DMS53 treated with DMSO at 0.1 percent for 48 hours (cell line): ENCODE measurements at regions not wholly inside any gene's neighbourhood (a gene's known extent, or its start where the extent isn't known, plus 50 kb on each side); places are given as distances from the start of the nearest gene placed in this dataset.
A peak's percentile ranks its signal among the peaks of the same experiment; 100 is the strongest.
"Not testable (repeated sequence)": the region's sequence is repeated elsewhere in the genome, so short reads cannot be mapped to it uniquely, and the experiment has no call there.

ENCODE experiments used
- DNase-seq: peaks from one replicate; lab custom pipeline; 2025; ENCODE audit not compliant: unreplicated experiment; lab: John Stamatoyannopoulos, UW

GRCh38 chr3:22634433-22634832, 568.7 kb upstream of the UBE2E2 start:
- no peak for DNase-seq

GRCh38 chr3:22659651-22660475, 543.3 kb upstream of the UBE2E2 start:
- no peak for DNase-seq

- DNase-seq: no peak
Observed at GRCh38 chr3:22660606-22661005, 542.5 kb upstream of the UBE2E2 start.

- DNase-seq: no peak
Observed at GRCh38 chr3:22661121-22661700, 541.9 kb upstream of the UBE2E2 start.

DNA sequence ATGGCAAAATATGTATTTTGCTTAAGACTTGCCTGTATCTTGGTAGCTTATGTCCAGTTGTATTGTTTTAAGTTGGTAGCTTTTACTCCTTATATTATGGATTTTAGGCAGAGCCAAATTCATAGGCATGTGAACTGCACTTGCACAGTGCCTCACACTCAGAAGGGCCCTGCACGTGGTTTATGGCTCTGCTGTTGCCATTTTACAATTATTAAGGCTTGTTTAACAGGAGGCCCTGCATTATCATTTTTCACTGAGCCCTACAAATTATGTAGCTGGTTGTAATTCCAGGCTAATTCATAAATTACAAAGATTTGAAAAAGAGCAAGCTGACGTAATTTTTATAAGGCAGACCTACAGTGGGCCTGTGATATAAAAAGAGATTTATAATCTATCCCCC, 537.6 kb upstream of the UBE2E2 start:
- DNase-seq: no peak

DNA sequence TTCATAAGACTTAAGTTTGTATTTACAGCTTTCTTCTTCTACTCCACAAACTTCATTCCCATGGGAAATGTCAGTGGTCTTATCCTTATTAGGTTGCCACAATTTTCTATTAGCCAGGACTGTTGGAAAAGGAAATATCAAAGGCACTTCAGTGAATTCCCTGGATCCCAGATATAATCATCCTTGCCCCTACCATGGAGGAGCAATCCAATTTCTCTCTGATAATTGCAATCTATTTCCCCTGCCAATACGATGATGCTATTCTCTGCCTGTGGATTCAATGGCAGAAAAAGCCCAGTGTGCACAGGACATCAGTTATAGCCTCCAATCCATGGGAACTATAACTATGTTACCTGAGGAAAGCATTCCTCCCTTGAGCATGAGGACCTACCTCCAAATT, 536.4 kb upstream of the UBE2E2 start:
- DNase-seq: no peak

DNA sequence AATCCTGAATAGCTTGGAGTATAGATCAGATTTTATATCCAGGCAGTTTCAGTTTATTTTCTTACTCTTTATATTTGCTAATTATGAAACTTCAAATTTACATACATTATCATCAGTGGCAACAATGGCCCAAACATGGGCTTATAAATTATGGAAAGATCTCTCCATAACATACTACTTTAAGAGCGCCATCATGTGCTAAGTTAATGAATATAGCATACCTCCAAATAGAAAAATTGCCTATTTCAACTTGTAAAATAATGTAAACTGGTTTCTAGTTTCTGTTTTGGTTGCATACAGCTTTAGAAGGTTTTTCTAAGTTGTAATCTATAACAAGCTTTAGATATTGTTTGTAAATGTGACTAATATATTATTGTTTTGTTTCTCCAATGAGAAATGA, 531.3 kb upstream of the UBE2E2 start:
- no peak for DNase-seq

- no peak for DNase-seq
Observed at GRCh38 chr3:22684739-22685138, 518.4 kb upstream of the UBE2E2 start.

DNA sequence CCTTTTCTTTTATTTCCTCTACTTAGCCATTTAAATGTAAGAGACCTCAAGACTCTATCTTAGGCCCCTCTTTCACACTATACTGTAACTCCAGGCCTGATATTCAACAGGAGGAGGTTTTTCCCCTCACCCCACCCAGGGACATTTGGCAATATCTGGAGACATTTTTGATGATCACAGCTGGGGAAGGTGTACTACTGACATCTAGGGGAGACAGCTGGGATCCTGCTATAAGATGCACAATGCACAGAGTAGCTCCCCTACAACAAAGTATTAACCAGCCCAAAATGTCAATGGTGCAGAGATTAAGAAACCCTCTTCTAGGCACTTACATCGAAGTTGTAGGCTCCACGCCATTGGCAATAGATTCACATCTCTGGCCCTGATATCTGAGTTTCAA, 517.5 kb upstream of the UBE2E2 start:
- no peak for DNase-seq

- no peak for DNase-seq
Observed at GRCh38 chr3:22691407-22691806, 511.7 kb upstream of the UBE2E2 start.

GRCh38 chr3:22691856-22692628, 511.1 kb upstream of the UBE2E2 start:
- no peak for DNase-seq

DNA sequence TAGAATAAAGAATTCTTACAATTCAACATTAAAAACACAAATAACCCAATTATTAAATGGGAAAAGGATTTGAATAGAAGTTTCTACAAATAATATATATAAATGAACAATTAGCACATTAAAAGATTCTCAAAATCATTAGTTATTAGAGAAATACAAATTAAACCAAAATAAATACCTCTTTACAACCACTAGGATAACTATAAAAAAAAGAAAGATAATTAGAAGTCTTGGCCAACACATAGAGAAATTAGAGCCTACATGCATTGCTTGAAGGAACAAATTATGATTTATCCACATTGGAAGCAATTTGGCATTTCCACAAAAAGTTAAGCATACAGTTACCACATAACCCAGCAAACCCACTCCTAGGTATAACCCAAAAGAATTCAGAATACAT, 502.3 kb upstream of the UBE2E2 start:
- DNase-seq: no peak

- no peak for DNase-seq
Observed at GRCh38 chr3:22704166-22704565, 499.0 kb upstream of the UBE2E2 start.

DNA sequence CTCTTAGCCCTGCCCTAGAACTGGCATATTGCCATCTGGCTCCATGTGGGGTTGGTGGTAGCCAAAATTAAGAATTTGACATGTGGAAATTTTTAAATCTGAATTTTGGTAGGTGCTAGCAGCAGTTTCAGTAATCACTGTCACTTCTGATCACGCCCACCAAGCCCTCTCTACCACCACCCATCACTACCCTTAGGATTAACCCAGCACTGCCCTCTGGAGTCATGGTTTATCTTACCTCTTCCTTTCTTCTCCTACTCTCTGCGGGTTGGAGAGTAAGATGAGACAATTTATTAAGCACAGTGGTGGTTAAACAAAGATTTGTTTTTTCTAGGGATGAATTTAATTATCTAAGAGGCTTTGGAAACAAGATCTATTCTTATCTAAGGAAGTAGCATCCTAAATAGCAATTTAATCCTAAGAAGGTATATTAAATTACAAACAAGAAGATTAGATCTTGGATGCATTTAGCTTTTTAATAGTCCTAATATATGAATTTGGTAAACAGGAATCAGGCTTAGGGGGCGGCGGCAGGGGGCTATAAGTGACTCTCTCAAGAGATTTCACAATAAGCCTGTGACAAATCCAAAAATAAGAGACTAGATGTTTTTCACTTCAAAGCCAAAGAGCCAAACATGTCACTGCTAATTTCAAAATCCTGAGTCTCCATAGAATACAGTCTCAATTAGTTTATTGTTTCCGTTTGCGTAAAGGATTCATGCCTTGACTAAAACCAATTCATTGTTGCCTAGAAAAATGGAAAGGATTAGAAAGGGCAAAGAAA, 498.4 kb upstream of the UBE2E2 start:
- DNase-seq: no peak

GRCh38 chr3:22706922-22707321, 496.2 kb upstream of the UBE2E2 start:
- DNase-seq: not testable (repeated sequence)

DNA sequence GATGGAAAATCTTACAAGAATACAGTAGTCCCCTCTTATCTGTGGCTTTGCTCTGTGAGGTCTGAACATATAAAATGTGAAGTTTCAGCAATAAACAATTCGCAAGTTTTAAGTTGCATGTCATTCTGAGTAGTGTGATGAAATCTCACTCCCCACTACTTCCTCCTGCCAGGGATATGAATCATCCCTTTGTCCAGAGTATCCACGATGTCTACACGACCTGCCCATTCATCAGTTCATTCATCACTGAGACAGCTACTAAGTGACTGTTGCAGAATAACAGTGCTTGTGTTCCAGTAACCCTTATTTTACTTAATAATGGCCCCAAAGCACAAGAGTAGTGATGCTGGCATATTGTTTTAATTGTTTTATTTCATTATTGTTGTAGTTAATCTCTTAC, 489.2 kb upstream of the UBE2E2 start:
- peak; percentile 8 for DNase-seq

- DNase-seq: no peak
Observed at GRCh38 chr3:22714749-22715148, 488.4 kb upstream of the UBE2E2 start.

DNA sequence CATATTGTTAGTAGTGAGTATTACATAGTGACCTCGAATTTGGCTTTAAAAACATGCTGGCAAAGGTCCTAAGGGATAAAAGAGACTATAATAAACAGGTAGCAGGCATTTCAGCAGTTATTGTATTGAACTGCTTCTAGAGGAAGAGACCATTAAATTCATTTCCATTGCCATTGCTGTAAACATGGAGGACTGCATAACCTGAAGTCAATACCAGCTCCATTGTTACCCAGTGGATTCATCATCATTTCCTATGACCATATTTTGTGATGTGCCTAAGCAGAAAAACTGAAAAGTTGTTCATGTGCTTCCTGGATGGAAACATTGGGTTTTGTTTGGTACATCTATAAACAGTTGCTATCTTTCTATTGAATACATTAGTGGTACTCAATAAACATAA, 482.5 kb upstream of the UBE2E2 start:
- no peak for DNase-seq

DNA sequence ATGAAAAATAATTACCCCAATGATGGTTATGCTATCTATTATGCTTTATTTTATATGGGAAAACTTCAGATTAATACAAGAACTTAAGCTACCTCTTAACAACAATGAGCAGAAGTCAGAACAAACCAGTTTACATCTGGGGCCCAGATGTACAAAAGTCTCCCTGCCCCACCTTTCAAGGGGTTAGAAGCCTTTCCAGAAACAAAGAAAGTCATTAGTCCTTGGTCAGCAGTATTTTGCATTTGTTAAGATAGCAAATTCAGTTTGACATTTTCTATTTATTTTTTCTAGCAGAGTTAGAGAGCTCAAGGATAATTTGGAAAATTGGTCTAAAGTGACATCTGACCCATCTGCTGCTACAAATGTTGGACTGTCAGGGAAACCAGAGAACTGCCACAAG, 478.7 kb upstream of the UBE2E2 start:
- DNase-seq: no peak

GRCh38 chr3:22728406-22728805, 474.7 kb upstream of the UBE2E2 start:
- DNase-seq: no peak

- DNase-seq: no peak
Observed at GRCh38 chr3:22729212-22729611, 473.9 kb upstream of the UBE2E2 start.
